Glutamatergic neuron (in vitro differentiated cells): ENCODE measurements at regions not wholly inside any gene's neighbourhood (a gene's known extent, or its start where the extent isn't known, plus 50 kb on each side); places are given as distances from the start of the nearest gene placed in this dataset.

Experiments used
- DNase-seq: peaks from one replicate; pipeline ENCODE4 v3.0.0; 2022
- H3K27ac Mint-ChIP-seq: one replicate; pipeline ENCODE4 v1.8.0; 2020; ENCODE audit warnings: mild to moderate bottlenecking, mixed read lengths, inconsistent platforms; ENCODE audit not compliant: unreplicated experiment
- H3K27me3 Mint-ChIP-seq: one replicate; pipeline ENCODE4 v1.8.0; 2020; ENCODE audit warnings: mild to moderate bottlenecking, moderate library complexity, mixed read lengths, inconsistent platforms; ENCODE audit not compliant: unreplicated experiment
- H3K36me3 Mint-ChIP-seq: one replicate; pipeline ENCODE4 v1.8.0; 2020; ENCODE audit warnings: mild to moderate bottlenecking, mixed read lengths, inconsistent platforms; ENCODE audit not compliant: unreplicated experiment
- H3K4me1 Mint-ChIP-seq: one replicate; pipeline ENCODE4 v1.8.0; 2020; ENCODE audit warnings: mild to moderate bottlenecking, low read depth, mixed read lengths, inconsistent platforms; ENCODE audit not compliant: unreplicated experiment
- H3K4me3 Mint-ChIP-seq: one replicate; pipeline ENCODE4 v1.8.0; 2020; ENCODE audit warnings: mild to moderate bottlenecking, mixed read lengths, inconsistent platforms; ENCODE audit not compliant: unreplicated experiment
- H3K9me3 Mint-ChIP-seq: one replicate; pipeline ENCODE4 v1.8.0; 2020; ENCODE audit warnings: mild to moderate bottlenecking, moderate library complexity, mixed read lengths, inconsistent platforms; ENCODE audit not compliant: unreplicated experiment
- TF ChIP-seq, protein P1 (sequence below): fragments of 200-600 bp; sonication (generic); IDR thresholded peaks from one replicate; pipeline ENCODE4 v1.5.0; 2021; ENCODE audit not compliant: partially characterized antibody, unreplicated experiment

DNA sequence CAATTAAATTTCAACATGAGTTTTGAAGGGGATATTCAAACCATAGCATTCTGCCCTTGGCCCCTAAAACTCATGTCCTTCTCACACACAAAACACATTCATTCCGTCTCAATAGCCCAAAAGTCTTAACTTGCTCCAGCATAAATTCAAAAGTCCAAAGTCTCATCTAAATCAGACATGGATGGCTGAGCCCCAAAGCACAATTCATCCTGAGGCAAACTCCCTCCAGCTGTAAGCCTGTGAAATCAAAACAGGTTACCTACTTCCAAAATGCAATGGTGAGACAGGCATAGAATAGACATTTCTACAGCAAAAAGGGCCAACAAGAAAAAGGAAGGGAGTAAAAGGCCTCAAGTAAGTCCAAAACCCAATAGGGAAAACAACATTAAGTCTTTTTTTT lies 245.8 kb downstream of the TTC32 start:
- no peak for DNase-seq
- no peaks in the 10 kb centered on the region for H3K9me3 Mint-ChIP-seq
- TF ChIP-seq, protein P1, sequence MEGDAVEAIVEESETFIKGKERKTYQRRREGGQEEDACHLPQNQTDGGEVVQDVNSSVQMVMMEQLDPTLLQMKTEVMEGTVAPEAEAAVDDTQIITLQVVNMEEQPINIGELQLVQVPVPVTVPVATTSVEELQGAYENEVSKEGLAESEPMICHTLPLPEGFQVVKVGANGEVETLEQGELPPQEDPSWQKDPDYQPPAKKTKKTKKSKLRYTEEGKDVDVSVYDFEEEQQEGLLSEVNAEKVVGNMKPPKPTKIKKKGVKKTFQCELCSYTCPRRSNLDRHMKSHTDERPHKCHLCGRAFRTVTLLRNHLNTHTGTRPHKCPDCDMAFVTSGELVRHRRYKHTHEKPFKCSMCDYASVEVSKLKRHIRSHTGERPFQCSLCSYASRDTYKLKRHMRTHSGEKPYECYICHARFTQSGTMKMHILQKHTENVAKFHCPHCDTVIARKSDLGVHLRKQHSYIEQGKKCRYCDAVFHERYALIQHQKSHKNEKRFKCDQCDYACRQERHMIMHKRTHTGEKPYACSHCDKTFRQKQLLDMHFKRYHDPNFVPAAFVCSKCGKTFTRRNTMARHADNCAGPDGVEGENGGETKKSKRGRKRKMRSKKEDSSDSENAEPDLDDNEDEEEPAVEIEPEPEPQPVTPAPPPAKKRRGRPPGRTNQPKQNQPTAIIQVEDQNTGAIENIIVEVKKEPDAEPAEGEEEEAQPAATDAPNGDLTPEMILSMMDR: no peak
- H3K27ac Mint-ChIP-seq: no peak overlapping the region
- H3K4me3 Mint-ChIP-seq: no peak overlapping the region
- H3K36me3 Mint-ChIP-seq: no peaks in the 10 kb centered on the region
- H3K4me1 Mint-ChIP-seq: no peaks in the 10 kb centered on the region
- no peaks in the 10 kb centered on the region for H3K27me3 Mint-ChIP-seq

DNA sequence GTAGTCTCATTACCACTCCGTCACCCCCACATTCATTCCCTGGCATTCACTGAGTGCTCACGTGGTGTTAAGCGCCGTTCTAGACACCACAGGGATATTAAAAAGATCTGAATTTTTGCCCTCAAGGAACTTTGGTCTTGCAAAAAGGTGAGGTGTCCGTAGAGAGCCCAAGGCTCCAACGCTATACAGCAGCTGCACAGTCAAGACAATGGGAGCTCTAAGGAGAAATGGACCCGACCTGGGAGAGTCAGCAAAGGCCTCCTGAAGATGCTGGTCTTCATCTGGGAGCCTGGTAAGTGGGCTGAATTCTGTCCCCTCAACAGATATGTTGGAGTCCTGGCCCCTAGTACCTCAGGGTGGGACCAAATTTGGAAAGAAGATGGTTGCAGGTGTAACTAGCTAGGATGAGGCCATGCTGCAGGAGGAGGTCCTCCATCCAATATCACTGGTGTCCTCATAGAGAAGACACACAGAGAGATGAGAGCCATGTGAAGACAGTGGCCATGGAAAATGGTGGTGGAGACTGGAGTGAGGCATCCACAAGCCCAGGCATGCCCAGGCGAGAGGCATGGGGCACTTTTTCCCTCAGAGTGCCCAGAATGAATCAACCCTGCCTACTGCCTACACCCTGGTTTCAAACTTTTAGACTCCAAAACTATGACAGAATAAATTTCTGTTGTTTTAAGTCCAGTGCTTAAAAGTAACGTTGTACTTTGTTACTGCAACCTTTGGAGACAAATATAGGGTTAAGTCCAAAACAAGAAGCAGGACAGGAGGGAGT lies 247.3 kb downstream of the TTC32 start:
- no peak overlapping the region for H3K4me3 Mint-ChIP-seq
- TF ChIP-seq, protein P1: no peak
- no peaks in the 10 kb centered on the region for H3K4me1 Mint-ChIP-seq
- no peaks in the 10 kb centered on the region for H3K9me3 Mint-ChIP-seq
- H3K27ac Mint-ChIP-seq: no peak overlapping the region
- DNase-seq: no peak
- no peaks in the 10 kb centered on the region for H3K27me3 Mint-ChIP-seq
- H3K36me3 Mint-ChIP-seq: no peaks in the 10 kb centered on the region

DNA sequence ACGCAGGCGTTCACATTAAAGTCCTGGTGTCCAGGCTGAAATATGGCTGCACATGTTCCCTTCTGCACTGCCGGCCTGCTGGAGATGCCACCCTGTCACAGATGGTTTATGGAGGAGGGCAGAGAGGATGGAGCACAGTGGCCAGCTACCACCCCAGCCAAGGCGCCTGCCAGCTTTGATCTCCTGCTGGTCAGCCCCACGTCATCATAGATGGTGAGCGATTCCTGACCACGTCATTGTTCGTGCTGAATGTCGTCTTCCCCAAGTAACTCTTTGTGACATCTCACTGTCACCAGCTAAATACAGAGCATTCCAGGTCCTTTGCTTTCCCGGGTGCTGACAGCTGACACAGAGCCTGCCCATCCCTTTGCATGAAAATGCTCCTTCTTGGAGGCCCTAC lies 248.3 kb downstream of the TTC32 start:
- no peaks in the 10 kb centered on the region for H3K4me1 Mint-ChIP-seq
- DNase-seq: no peak
- no peaks in the 10 kb centered on the region for H3K36me3 Mint-ChIP-seq
- H3K9me3 Mint-ChIP-seq: no peaks in the 10 kb centered on the region
- TF ChIP-seq, protein P1: no peak
- no peak overlapping the region for H3K27ac Mint-ChIP-seq
- H3K4me3 Mint-ChIP-seq: no peak overlapping the region
- no peaks in the 10 kb centered on the region for H3K27me3 Mint-ChIP-seq

GRCh38 chr2:19652811-19653210 lies 249.0 kb downstream of the TTC32 start:
- H3K9me3 Mint-ChIP-seq: no peaks in the 10 kb centered on the region
- TF ChIP-seq, protein P1: no peak
- H3K36me3 Mint-ChIP-seq: no peaks in the 10 kb centered on the region
- DNase-seq: no peak
- H3K27me3 Mint-ChIP-seq: no peaks in the 10 kb centered on the region
- no peak overlapping the region for H3K4me3 Mint-ChIP-seq
- no peaks in the 10 kb centered on the region for H3K4me1 Mint-ChIP-seq
- H3K27ac Mint-ChIP-seq: no peak overlapping the region

- TF ChIP-seq, protein P1: no peak
- Mint-ChIP-seq H3K4me3 (no peak overlapping the region), H3K9me3 (no peaks in the 10 kb centered on the region), H3K4me1 (no peaks in the 10 kb centered on the region), H3K27me3 (no peaks in the 10 kb centered on the region), H3K36me3 (no peaks in the 10 kb centered on the region), H3K27ac (no peak overlapping the region)
- DNase-seq: no peak
Measured at GRCh38 chr2:19651466-19651865, 250.3 kb downstream of the TTC32 start.
